CD1c-positive myeloid dendritic cell (primary cell): ENCODE measurements at regions not wholly inside any gene's neighbourhood (a gene's known extent, or its start where the extent isn't known, plus 50 kb on each side); places are given as distances from the start of the nearest gene placed in this dataset.

Experiments used
- DNase-seq: peaks from one replicate; pipeline ENCODE4 v3.0.0-alpha.2; 2016; ENCODE audit errors: extremely low spot score

DNA sequence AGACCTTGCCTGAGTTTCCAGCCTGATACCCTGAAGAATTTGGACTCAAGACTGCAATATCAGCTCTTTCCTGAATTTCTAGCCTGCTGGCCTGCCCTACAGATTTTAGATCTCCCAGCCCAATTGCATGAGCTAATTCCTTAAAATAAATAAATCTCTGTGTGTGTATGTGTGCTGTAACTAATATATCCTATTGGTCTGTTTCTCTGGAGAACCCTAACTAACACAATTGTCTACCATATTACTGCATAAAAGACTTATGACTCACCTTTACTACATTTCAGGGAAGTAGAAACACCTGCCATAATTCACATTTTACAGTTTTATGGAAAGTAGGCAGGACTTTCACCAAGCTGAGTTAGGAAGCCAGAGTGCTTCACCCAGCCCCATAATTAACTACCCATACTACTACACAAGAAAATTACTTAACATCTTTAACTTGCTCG is 90.7 kb upstream of the BEND6 start:
- DNase-seq: no peak

DNA sequence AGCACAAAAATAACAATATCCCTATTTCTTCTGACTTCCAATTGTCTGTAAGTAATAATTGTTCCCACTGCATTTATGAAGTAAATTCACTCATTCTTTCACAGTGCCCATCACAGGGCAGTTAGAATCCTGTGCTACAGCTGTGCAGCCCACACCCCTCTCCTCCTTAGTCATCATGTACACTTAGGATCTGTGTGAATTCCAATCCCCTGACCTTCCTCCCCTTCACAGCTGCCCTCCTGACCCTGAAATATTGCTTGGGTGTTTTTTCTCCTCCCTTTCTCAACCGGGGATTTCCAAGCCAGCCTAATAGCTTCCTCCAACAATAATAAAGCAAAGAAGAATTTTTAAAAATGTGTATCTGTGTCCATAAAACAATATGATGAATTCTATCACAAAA is 91.5 kb upstream of the BEND6 start:
- DNase-seq: no peak

DNA sequence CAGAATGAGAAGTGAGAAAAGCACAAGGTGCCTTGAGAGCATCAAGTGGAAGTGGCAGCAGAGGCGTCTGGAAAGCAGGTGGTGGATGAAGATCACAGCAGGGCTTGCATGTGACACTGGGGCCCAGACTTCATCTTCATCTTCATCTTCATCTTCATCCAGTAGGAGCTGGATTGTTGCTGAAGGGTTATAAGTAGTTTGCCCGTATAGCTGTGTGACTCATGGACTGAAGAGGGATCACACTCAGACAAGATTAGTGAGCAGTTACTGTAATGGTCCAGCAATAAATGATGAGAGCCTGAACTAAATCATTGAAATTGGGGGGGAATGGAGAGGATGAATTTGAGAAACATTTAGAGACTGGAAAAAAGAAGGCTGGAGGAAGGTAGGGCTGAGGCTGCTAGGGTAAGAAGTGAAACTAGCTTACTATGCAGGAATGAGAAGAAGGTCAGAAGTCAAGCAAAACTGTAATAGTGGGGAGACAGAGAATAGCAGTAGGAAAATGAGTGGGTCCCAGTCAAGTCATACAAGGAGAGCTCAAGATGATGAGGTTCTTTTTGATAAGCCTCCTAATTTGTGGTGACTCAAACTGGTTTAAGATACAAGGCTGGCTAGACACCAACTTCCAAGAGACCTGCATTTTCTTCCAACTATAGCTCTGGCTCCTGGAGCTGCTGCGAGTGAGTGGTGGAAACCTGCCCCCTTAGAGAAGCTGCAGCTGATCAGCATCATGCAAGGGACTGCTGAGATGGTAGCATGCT is 92.3 kb upstream of the BEND6 start:
- DNase-seq: no peak

- no peak for DNase-seq
Measured at GRCh38 chr6:56860475-56860874, 94.4 kb upstream of the BEND6 start.

DNA sequence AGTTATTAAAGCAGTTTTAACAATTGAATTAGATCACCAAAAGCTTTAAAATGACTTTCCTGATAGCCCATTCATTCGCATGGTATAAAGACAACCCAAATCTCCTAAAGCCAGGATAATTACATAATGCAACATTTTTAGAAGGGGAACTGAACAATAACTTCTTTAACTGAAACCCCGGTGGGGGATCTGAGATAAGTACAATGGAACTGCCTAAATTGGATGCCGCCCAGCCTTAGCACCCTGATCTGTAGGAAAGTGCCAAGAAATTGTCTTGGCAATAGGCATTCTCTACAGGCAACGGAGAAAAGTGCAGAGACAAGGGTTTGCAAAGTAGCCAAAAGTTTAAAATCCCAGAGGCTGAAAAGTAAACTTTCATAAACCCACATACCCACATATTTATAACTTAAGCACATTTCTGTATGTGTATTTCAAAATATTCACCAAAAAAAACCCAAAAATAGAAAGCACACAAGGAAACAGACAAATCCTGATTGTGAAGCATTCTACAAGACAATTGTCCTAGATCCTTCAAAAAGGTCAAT is 98.8 kb upstream of the BEND6 start:
- no peak for DNase-seq

- DNase-seq: no peak
Measured at GRCh38 chr6:56854086-56854485, 100.8 kb upstream of the BEND6 start.

GRCh38 chr6:56853541-56853940 is 101.4 kb upstream of the BEND6 start:
- DNase-seq: no peak

- no peak for DNase-seq
Measured at GRCh38 chr6:56852260-56853010, 102.5 kb upstream of the BEND6 start.

GRCh38 chr6:56851541-56852259 is 103.2 kb upstream of the BEND6 start:
- DNase-seq: peak; percentile 60

DNA sequence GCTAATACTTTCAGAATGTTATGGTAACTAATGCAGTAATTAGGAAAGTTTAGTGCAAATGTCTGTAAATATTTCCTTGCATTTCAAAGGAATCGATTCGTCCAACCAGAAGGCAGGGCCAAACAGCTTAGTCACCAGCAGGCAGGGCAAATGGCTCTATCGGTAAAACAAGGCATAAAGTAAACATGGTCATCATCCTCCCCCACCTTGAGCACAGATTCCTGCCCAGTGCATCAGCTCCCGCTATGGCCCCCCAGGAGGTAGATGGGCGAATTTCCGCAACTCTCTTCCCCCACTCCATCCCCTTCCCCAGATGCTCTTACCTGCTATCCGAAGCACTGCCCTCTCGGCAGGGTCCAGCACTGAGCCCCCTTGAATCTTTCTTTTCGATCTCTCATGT is 103.8 kb upstream of the BEND6 start:
- DNase-seq: no peak

- DNase-seq: no peak
Measured at GRCh38 chr6:56850626-56851025, 104.3 kb upstream of the BEND6 start.

DNA sequence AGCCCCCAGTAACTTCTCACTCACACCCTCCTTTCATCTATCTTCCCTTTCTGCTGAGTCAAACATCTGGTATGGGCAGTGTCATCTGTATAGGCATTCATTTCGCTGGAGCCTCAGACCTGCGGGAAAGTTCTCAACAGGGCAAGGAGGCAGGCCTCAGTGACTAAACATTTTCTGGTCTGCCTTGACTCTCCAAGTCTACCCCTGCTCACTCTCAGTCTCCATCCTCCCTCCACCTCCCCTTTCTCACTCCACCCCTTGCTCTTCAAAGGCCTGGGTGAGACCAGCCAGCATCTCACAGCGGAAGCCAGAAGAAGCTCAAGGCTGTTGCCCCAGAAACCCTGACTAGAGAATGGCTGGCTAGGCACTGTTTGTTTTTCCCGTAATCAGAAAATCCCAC is 105.0 kb upstream of the BEND6 start:
- no peak for DNase-seq

DNA sequence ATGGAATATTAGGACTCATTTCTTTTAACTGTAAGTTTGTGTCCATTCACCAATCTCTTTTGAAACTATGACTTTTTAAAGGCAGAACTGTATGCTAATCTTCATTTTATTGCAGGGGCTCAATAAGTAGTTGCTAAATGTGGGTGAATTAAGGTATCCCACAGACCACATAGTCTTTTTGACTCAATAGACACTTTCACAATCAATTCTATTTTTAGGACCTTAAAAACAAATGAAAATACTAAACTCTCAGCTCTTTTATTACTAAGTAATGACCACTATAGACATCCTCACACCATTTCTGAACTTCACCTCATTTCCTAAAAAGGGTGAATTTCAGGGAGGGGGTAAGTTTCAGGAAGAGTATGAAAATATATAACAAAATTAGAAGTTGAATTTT is 106.8 kb upstream of the BEND6 start:
- DNase-seq: no peak

DNA sequence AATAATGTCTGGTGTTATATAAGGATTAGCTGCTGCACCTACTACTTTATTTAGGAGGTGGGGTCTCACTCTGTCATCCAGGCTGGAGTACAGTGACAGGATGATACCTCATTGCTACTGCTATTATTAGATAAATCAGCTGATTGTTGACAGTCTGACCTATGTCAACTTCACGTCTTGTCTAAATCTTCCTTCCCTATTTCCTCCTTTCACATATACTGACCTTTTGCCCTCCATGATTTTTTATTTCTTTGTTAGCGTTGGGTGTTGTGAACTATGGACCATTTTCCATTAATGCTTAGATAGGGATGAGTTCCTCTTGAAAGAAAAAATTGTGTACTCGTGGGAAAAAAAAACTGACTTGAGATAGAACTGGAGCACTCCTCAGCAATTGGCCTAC is 109.9 kb upstream of the BEND6 start:
- no peak for DNase-seq

DNA sequence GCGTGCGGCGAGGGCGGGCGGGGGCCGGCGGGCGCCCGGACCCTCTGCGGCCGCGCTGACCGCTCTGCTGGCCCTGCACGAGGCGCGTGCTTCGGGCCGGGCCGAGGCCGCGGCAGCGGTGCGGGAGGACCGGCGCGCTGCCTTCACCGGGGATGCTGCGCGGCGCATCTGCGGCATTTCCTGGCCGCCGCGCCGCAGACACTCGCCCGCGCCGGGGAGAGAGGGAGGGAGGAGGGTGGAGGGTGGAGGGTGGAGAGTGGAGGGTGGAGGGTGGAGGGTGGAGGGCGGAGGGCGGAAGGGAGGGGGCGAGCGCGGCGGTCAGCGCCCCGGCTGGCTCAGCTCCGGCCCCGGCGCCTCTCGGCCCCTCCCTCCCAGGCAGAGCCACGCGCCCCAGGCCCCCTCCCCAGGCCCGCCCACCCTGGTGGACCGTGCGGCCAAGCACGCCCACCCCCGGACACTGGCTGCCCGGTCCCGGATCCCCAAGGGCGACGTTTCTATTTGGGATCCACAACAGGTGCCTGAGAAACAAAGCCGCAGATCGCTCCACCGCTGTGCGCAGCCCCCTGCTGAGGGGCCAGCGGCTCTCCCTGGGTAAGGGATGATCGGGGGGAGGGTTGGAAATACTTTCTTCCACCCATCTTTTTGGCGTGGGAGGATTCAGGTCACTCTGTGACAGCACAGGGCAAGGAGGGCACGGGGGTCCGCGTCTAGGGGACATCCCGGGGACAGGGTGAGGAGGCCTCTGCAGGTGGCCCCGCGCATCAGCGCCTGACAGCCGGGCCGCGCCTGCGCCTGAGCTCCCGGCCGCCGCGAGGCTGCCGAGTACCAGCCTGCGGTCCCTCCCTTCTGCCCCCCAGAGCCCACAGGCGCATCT is 111.2 kb upstream of the BEND6 start:
- peak; percentile 55 for DNase-seq

GRCh38 chr6:56842686-56843475 is 112.0 kb upstream of the BEND6 start:
- DNase-seq: peak; percentile 70

DNA sequence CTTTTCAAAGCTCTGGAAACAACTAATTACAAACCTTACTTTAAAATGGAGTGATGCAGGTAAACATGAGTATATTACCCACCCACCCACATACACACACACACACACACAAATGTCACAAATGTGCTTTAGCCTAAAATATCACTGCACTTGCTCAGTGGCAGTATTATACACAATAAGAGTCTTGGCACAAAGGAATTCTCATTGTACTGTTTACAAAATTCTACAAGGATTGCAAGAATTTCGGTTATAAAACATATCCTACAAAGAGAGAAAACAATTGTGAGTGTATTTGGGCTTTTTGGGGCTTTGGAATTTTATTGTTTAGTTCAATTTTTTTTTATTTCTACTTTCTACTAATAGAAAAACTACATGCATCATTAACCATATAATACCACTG is 113.2 kb upstream of the BEND6 start:
- DNase-seq: no peak

- no peak for DNase-seq
Measured at GRCh38 chr6:56841381-56841749, 113.5 kb upstream of the BEND6 start.

DNA sequence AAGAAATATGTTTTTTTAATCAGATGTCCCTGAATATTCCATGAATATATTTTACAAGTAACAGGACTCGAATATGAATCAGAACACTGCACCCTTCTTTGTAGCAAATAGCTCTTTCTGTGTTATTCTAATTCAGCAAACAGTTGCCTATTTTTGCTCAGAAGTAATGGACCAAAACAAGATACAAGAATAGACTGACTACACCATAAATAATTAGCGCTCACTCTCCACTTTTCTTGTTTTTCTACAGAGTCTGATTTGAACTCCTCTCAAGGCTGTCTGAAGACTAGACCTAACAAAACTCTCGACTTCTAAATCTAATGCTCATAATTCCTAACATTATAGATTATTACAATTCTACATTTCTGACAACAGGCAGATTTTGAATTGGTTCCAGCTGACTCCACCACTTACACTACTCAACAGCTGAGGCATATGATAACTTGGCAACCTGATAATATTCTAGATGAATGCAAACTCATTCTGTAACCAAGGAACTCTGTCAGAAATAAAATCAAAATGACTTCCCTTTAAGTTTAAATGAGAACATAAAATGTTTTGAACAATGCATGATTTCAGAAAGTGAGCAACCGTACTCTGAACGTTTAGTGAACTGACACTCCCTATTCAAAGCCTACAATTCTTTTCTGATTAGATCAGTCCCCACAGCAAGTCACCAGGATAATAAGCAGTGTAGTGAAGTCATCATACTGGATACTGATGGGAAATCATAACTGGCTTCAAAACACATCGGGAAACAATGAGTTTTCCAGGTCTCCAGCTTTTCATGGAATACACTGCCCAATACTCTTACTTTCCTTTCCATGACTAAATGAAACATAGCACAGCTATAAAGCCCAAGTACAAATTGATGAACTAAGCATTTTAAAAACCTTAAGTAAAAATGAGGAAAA is 114.2 kb upstream of the BEND6 start:
- no peak for DNase-seq
